GM18867 (cell line): ENCODE measurements at regions not wholly inside any gene's neighbourhood (a gene's known extent, or its start where the extent isn't known, plus 50 kb on each side); places are given as distances from the start of the nearest gene placed in this dataset.

Experiments used
- ATAC-seq: cut with Tn5 transposase; IDR thresholded peaks from one replicate; pipeline ENCODE4 v1.9.1; 2021; ENCODE audit warnings: mild to moderate bottlenecking, moderate library complexity; ENCODE audit not compliant: unreplicated experiment

DNA sequence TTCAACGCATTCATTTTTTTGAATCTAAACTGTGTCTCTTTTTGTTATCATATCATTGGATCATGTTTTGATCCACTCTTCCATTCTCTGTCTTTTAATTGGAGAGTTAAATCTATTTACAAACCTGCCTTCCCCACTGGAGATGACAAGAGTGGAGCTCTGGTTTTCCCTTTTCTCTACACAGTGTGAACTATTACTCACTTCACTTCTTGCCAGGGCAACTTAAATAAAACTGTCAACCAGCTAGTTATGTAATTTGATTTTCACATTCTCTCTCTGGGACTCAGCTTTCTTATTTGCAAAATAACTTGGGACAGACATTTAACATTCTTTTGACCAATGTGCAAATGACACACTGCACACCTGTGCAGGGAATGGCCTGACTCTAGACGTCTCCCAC, 230.8 kb upstream of the CST7 start:
- no peak for ATAC-seq

DNA sequence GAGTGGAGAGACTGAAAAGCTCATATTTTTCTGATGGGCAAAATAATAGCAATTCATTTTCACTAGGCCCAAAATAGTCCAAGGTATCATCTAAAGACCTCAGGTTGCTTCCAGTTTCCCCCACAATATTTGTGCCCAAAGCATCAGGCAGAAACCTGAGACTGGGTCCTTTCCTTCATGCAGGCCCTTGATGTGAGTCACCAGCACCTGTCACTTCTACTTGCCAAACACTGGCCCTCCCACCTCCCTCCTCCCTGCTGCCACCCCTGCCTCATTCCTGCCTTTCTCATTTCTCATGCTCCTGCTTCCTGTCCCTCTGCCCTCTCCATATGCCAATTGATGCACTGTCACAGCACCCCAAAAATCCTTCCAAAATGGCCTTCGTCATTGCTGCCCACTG, 230.4 kb upstream of the CST7 start:
- ATAC-seq = no peak

GRCh38 chr20:24720957-24721356, 228.1 kb upstream of the CST7 start:
- no peak for ATAC-seq

DNA sequence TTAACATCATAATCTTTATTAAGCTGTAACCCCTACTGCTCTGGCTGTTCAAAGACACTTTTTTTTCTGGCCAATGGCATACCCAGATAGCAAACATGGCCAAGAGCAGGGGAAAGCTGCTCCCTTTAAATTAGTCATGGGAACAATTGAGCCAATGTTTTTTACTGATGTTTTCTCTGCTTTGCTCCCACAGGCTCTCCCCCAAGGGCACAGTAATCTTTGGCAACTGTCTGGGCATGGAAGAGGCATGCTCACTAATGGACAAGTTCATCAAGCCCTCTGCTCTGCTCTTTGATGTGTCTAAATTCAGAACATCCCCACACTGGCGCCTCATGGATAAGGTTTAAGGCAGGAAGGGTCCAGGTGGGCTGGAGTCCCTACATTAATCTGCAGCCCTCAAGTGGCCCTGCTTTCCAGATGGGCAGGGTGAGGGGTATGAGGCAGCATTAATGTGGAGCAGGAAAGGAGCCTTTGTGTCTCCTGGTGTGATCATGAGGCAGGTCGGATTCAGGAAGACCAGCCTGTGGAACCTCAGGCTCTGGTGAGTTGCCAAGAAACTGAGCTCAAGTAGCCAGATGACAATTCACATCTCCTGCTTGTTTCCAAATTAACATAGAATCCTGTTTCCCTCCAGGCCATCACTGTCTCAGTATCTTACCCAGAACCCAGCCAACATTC, 227.0 kb upstream of the CST7 start:
- ATAC-seq = no peak

DNA sequence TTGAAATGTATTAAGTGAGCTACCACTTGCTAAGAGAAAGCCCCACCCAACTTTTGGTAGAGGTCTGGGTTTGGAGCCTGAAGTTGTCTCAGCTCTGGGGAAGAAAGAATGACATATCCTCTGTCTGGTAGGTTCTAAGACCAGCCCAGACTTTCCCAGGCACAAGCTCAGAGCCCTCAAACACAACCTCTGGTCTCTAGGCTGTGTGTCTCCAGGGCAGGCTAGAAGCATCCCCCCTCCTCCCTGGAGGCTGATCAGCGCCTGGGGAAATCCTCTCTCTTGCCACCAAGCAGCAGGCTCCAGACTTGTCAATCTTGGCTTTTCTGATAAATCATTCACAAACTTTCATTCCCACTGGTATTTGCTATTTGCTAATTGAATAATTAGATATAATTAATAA, 226.5 kb upstream of the CST7 start:
- no peak for ATAC-seq

DNA sequence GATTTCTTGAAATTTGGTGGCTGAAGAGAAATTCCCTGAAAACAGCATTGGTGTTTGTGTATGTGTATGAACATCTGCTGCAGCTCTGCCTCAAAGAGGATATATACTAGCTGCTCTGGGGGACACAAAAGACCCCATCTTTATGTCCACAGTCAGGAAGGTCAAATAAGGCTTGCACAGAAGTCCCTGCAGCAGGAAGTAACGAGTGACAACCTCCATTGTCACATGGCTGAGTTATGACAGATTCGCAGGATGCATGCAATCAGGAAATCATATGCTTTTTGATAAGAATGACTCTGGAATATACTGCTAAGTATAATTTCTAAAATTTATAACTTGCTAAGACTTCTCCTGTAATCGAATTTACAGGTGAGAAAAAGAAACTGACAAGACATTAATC, 225.9 kb upstream of the CST7 start:
- no peak for ATAC-seq

DNA sequence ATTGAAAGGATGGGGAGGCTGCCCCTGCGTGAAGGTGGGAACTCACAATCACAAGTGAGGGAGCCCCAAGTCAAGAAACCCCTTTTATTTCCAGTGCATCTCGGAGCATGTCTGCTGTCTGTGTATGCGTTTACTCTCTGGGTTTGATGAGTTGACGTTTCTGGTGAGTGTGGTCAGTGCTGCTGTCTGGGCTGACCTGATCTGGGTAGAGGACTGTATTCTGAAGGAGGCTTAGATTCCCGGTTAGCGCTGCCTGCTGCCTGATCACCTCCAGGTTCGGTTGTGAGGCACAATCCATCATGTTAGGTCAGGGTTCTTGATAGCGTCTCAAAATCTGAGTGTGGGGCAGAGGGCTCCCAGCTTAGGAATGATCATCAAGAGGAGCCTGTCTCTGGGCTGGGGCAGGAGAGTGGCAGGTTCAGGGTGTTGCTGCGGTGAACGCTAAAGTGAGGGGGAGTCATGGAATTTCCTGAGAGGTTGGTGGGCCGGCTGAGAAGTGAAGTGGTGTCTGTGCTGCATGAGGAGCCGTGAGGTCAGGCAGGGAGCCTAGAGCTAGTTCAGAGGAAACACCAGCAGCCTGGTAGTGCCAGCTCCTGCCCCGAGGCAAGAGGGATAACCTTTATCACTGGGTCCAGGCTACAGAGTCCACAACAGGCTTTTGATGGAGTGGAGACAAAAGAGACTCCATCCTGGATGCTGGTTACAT, 225.3 kb upstream of the CST7 start:
- no peak for ATAC-seq

- ATAC-seq = no peak
These were observed 224.0 kb upstream of the CST7 start for GRCh38 chr20:24724982-24725533.

- no peak for ATAC-seq
These were observed 221.3 kb upstream of the CST7 start for GRCh38 chr20:24727795-24728194.

- no peak for ATAC-seq
These were observed 219.0 kb upstream of the CST7 start for GRCh38 chr20:24729896-24730605.

DNA sequence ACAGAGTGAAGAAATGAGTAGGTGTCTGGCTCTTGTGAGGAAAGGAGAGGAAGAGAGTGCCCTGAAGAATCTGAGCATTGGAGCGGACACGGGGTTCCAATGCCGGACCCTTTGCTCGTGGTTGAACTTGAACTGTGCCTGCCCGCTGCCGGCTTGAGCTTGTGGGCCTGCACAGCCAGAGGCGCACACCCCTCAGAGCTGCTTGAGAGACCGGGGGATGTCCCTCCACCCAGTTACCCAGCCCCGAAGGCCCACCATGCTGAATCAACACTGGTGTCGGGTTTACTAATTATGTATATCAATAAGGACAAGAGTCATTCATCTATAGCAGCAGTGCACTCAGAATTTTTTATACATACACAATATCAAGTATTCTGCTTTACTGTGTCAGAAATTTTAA, 218.3 kb upstream of the CST7 start:
- no peak for ATAC-seq

- ATAC-seq = no peak
These were observed 217.8 kb upstream of the CST7 start for GRCh38 chr20:24731312-24731711.

DNA sequence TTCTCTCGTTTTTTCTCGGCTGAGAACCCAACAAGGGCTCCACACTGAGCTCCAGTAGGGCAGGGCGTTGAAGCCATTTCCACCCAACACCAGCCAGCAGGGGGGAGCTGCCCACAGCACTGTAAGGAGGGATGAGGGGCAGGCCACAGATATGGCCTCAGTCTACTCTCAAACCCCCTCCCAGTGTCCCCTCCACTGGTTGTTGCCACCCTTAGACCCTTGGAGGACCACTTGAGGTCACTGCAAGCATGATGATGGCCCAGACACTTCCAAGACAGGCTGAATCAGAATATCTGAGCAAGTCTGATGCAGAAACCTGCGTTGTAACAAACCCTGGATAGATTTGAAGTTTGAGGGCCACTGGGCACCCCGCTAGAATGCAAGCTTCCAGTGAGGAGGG, 217.0 kb upstream of the CST7 start:
- ATAC-seq = no peak

DNA sequence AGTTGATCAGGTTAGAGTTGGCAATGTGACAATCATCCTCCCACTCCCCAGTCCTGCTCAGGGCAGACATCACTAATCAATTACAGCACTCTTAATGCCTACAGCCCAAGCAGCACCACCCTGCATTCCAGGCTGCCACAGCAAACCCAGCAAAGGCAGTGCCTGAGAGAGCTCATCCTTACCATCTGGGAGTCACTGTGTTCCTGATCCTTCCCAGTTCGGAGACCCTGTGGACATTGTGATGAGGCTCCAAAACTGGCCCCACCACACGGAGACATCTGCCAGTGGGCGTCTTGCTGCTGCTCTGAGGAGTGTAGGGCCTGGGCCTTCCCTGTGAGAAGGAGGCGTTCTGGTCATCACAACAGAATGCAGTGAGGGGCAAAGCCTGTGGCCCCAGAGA, 216.5 kb upstream of the CST7 start:
- no peak for ATAC-seq

DNA sequence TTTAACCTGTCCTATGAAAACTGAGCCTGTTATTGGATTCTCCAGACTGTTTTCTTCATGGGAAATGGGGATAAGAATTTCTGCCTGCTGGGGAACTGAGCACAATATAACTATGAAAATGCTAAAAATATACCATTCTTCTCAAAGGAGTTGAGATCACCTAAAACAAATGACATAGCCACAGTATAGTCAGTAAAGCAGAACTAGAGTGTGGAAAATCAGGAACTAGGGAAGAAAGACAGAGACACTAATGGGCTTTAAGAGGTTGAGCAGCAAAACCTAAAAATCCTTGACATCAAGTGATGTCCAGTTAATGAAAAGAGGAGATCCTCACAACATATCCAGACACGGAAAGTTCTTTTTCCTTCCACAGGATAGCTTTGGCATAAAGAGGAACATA, 215.7 kb upstream of the CST7 start:
- no peak for ATAC-seq

DNA sequence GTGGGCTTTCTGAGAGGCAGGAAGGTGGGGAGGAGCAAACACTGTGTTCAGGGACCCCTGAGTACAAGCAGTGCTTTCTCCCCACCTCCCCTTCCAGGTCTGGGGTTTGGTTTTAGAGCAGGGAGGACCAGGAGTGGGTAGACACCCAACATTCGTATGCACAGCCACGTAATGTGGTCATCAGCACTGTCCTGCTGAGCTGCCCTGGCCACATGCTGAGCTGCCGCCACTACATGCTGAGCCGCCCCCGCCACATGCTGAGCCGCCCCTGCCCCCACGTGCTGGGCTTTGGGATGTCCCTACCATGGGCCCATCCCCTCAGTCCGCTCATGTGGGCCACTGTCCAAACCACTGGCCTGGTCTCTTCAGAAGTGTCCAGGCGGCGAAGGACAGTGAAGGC, 214.9 kb upstream of the CST7 start:
- no peak for ATAC-seq

DNA sequence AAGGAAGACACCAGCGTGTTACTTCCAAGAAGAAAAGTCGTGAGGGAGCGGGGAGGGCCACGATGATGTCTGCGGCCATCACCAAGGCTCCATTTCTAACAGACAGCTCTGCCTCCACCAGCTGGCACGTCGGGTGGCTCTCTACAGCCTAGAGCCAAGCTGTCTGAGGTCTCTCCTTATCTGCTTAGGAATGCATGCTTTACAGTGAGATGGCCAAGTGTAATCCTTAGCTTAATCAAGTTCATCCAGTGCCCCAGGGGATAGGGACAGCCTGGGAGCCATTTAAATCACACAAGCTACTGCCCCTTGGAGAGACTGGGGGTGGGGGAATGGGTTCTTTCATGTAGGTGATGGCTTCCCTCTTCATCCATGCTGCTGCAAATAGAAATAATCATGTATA, 213.8 kb upstream of the CST7 start:
- no peak for ATAC-seq

DNA sequence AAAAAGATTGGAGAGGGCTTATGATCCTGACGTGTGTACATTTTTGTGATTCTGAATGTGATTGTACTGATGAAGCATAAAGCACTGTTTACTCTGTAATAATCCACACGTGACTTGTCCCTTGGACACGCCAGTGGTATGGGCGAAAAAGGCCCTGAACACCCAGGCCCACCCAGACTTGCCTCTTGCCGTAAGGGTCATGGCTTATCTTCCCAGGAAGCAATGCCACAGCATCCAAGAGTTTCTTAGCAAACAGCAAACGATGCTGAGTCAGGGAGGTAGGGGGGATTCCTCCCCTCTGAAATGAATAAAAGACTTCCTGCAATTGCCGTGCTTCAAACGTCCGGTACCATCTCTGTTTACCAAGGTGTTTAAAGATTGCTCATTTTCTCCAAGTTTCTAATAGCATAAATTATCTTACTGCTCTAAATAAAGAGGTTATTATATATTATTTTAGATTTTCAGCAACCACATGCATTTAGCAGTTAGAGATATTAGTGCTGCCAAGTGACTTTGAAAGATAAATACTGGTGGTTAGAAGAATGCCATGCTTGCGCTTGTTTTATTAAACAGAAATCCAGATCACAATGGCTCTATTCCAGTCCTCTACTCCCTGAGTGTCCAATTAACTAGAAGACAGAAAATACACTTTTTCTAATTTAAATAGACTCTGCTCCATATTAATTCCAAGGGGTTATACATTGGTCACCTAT, 212.8 kb upstream of the CST7 start:
- ATAC-seq = no peak

GRCh38 chr20:24736844-24737211, 212.2 kb upstream of the CST7 start:
- no peak for ATAC-seq

DNA sequence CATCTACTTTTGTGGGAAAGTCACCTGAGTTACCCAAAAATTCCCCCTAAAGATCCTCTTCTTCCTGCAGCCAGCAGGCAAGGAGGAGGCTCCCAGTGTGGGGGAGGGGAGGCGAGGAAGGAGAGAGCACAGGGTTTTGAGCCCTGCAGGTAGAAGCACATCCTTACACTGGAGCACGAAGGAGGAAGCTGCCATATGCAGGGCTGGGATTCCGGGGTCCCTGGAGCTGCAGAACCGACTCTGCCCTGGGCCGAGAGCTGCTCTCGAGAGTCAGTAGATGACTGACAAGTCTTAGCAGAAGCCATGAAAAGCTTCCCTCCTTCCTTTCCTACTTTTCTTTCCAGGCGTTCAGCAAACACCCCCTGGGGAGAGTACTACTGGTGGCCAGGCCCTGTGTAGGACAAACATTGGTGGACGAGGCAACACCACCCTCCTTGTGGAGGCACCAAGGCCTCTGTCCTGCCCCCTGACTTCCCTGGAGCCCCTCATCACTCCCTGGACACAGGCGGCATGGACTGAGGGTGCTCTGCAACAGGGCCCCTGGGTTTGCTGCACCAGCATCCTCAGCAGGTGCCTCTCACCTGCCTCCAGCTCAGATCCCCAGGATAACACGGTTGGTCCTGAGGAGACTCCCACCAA, 211.7 kb upstream of the CST7 start:
- no peak for ATAC-seq
